GM11168 (cell line): ENCODE measurements at regions not wholly inside any gene's neighbourhood (a gene's known extent, or its start where the extent isn't known, plus 50 kb on each side); places are given as distances from the start of the nearest gene placed in this dataset.

Experiments used
- in situ Hi-C: fragments of 300-500 bp; cut with MboI; formaldehyde crosslinking; loops from one replicate; pipeline ENCODE4 v1.12.0; 2022; ENCODE audit warnings: low sequenced_read_pairs; ENCODE audit not compliant: unreplicated experiment

DNA sequence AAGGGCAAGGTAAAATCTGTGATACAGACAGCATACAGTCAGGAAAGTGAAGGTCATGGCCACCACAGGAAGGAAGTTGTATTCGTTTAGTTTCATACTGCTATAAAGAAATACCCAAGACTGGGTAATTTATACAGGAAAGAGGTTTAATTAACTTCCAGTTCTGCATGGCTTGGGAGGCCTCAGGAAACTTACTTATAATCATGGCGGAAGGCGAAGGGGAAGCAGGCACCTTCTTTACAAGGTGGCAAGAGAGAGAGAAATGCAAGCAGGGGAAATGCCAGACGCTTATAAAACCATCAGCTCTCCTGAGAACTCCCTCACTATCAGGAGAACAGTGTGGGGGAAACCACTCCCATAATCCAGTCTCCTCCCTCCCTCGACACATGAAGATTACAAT, 353.7 kb upstream of the SEMA6D start:
- in situ Hi-C loops = no loop called here

DNA sequence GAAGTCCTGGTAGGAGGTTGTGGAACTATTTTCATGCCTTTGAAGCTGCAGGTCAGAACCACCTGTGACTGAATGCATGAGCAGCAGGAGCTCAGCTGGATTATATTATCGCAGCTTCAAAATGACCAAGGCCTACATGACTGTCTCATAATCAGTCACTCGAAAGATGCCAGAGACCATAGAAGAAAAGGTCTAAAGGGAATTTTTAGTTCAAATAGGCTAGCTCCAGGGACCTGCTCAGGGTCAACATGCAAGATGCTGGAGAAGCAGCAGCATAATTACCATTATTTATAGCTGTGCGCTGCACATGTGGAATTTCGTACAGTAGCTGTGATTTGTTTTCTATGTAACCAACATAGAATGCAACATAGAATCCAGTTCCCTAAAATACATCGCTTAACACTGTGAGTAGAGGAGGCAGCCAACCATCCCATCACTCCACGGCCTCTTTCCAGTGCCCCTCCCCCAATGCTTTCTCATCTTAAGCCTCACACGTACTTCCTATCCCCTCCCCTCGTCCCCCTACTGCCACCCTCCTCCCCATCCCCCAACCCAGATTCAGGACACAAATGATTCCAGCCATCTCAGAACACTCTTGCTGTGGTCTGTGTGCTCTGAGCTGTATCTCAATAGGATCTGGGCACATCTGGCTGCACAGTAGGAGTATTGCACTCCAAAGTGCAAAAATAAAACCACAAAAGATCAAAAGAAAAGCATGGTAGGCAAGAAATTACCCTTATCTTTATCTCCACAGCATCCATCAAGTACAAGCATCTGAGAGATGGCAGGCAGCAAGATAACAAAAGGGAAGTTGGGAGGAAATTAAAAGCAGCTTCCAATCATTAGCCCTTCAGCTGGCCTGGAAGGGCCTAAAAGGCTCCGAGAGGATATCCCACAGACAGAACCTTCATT, 352.8 kb upstream of the SEMA6D start:
- in situ Hi-C loops = no loop called here

DNA sequence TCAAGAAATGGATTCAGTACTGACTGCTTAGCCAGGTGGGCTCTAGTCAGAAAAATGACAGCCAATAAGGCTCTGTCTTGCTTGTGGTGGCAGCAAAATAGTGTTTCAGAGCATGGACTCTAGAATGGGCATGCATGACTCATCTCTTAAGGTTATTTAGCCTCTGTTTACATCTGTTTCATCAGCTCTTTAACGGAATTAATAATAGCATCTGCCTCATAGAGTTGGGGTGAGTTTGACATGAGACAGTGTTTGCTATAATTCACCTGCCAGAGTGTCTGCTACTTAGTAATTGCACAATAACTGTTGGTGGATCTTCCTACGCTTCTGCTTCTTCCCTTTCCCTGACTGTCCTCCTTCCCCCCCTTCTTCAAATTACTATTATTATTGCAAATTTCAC, 350.4 kb upstream of the SEMA6D start:
- in situ Hi-C loops = no loop called here

DNA sequence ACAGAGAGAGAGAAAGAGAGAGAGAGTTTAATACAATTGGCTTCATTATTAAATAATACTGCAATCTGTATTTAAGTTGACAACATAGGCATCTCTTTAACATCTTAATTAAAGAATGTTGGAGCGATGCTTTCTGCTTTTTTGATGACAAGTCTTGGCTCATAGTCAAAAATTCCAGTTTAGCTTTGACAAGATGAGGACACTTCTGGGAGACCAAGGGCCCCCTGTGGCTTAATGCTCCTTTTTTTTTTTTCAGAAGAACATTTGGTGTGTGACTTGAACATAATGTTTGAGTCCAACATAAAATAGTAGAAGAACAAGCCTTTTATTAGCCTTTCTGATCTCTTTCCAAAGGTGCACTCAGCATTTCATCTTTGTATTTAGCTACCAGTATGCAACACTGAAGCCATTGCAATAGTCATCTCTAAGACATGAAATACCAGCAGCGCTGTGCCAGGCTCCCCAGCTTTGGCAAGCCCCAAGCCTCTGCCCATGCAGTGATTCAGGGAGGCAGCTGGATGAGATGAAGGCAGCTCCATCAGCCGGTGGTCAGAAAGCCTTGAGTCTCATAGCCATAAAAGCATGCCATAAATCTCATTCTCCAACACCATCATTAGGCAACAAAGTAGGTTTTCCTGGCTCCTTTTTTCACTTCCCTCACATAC, 349.4 kb upstream of the SEMA6D start:
- in situ Hi-C loops = no loop called here

DNA sequence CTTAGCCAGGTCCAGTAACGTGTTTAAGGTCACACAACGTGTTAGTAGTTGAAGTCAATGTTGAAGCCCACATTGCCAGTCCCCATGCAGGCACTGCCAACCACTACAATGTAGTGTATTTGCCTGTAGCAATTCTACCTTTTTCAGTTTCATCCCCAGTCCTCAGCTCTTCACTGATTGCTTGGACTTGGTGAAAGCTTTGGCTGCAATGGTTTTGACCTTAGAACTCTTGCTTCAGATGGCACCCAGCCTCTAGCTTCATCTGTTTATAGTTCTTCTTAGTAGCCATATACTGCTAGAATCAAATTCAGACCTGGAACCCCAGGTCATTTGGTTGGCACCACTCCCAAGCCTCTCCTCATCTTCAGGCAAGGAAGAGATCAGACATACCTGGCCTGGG, 345.4 kb upstream of the SEMA6D start:
- in situ Hi-C loops = no loop called here

DNA sequence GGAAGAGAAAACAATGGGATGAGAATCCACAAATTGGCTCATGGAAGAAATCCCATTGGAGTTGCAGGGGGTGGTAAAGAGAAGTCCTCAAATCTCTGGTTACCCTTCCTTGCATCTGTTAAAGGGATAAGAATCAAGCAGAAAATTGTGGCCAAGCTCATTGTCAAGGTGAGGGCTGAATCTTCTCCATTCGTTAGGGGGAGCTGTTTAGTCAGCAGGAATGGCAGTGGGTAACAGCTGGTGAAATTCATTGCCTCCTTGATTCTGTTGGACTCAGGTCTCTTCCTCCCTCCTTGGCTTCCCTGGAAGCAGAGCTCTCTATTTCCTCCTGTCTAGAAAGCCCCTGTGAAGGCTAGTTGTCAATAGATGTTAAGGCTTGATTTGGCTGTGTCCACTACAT, 343.1 kb upstream of the SEMA6D start:
- in situ Hi-C loops = no loop called here

DNA sequence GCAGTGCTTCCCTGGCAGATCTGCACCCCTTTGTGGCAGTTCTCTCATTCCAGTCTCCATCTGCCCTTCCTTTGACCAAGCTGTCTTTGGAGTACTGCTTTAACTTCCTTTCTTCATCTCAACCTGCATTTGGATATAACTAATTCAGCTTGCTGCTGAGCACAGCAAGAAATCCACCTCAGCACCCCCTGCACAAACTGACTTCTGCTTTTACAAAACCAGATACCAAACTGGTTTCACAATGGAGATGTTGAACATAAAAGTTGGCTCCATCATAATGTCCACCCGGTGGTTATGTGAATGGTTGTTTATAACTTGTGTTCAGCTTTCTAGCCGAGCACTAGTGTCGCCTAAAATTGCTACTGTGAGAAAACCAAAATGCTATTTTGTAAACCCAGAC, 341.1 kb upstream of the SEMA6D start:
- in situ Hi-C loops = no loop called here

DNA sequence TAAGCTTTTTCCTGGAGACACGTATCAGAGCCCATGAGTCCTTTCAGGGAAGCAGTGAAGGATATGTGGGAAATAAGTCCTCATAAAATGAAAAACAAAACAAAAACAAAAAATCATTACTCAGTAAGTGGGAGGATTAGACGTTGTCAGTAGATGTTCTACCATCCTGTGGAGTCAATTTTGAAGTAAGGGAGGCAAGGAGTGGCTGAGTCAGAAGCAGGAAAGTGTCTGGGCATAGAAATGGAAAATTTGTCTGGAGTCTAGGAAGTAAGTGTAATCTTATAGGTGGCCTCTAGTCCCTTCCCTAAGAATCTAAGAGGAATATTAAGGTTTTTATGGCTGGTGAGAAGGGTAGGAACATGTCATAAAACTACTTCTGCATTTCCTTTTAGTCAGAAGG, 339.8 kb upstream of the SEMA6D start:
- in situ Hi-C loops = no loop called here

DNA sequence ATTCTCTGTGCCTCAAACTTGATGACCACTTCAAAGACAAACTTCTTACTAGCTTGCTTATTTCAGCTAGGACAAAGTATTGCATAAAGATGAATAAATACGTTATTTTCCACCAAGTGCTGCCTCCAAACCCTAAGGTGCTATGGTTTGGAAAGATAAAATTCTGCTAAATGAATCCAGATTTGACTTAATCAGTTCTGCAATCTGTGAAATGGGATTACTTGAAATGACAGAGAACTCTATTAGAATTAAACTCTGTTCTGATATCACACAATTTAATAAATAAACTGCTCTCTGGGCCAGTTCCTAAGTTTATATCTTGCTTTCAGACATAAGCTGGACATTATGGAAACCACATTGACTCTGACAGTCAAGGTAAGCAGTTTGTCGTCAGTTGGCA, 338.8 kb upstream of the SEMA6D start:
- in situ Hi-C loops = no loop called here

DNA sequence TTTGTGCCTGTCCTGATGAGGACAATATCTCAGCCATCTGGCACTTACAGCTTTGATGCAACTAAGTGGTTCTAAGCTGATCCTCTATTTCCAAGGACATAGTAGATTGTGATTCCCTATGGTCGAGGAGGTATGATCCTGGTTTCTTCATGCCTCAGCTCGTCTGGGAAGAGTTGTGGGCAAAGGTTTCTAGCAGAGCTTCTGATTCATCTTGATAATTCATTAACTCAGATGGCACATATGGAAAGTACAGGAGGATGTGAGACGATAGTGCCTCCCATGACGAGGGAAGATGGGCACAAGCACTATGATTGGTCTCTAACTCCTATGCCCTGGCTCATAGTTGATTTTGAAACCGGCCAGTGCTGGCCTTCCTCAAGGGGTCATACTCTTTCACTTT, 334.2 kb upstream of the SEMA6D start:
- in situ Hi-C loops = no loop called here

DNA sequence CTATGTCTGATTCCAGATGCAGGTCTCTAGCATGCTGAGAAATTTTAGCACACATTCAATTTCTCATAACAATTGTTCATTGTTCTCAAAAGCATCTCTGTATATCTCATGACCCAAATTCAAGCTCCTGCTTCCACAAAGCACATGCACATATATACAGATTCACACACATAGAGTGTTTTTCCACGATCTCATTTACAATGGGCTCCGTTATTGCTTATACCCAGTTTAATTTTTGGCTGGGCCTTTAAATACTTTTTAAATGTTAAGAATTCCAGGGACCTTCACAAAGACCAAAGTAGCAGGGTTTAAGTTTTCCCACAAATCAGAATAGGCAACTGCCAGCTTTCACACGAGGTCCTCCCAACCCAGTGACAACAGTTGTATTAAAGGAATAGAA, 333.5 kb upstream of the SEMA6D start:
- in situ Hi-C loops = no loop called here

DNA sequence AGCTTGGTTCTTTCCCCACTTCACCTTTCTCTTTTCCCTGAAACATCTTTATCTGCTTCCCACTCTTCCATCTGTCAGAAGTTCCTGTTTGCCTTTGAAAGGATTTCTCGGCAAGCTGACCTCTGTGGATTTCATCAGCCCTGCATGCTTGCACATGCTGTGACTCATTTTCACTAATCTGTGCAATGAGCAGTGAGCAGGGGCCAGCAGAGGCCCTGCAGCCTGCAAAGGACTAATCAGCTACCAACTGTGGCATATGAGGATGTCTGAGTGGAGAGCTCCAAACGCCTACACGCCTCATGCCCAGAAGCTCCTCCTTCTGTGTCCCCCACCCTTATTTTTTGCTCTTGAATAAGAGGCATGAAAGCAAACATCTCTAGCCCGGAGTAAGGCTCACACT, 333.0 kb upstream of the SEMA6D start:
- in situ Hi-C loops = no loop called here

DNA sequence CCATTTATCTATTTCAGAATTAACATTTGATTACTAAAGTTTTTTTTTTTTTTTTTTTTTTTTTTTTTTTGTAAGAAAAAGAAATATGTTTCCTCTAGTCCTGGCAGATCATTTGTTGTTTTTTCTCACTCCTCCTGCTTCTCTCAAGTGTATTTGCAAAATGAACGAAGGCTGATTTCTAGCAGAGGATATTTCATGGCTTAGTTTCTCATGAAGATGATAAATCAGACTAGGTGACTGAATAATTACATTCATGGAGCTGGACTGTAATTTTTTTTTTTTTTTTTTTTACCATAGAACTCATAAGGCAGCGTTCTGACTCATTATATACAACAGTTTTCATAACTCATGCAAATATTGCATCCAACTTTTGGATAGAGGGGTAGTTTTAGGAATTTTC, 332.5 kb upstream of the SEMA6D start:
- in situ Hi-C loops = no loop called here

DNA sequence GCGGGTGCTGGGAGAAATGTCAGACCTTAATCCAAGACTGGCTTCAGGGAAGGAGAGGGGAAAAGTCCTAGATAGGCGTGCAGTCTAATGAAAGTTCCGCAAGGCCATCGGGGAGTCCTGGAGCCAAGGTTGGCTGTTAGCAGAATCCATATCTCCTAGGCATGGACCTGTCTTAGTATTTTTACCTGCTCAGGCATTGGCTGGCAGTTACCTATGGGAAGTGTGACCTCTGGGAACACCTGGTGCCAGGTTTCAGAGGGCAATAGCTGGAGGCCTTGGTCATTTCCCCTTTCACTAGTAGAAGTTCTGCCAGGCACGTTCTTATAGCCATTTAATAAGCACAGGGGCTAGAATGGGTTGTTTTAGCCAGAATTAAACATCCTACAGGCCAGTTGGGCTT, 330.8 kb upstream of the SEMA6D start:
- in situ Hi-C loops = no loop called here

DNA sequence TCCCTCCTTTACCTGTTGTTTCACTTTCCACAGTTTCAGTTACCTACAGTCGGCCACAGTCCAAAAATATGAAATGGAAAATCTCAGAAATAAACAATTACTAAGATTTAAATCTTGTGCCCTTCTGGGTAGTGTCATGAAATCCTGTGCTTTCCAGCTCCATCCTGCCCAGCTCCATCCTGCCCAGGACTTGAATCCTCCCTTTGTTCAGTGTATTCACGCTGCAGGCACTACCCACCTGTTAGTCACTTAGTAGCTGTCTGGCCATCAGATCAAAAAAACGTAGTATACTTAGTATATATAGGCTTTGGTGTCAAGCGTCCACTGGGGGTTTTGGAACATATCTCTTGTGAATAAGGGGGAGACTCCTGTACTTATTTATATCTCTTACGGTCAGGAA, 329.0 kb upstream of the SEMA6D start:
- in situ Hi-C loops = no loop called here

DNA sequence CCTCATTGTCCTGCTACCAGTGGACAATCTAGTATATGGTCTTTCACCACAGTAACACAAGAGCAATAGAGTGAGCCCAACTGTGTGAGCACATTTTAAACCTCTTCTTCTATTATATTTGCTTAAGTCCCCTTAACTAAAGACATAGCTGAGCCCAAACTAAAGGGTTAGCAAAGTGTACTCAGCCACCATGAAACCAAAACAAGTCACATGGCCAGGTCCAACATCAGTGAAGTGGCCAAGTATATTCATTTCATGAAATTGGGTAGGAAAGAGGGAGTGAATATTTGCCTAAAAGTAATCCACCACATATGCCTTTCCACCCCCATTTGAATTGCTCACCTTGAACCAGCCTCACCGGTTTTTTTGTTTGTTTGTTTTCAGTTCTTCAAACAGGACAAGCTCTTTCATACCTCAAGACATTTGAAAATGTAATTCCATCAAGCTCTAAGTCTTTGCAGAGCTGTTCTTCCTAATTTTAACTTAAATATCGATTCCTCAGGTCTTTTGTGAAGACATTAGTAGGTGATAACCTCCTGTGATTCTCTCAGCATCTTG, 327.0 kb upstream of the SEMA6D start:
- in situ Hi-C loops = no loop called here

DNA sequence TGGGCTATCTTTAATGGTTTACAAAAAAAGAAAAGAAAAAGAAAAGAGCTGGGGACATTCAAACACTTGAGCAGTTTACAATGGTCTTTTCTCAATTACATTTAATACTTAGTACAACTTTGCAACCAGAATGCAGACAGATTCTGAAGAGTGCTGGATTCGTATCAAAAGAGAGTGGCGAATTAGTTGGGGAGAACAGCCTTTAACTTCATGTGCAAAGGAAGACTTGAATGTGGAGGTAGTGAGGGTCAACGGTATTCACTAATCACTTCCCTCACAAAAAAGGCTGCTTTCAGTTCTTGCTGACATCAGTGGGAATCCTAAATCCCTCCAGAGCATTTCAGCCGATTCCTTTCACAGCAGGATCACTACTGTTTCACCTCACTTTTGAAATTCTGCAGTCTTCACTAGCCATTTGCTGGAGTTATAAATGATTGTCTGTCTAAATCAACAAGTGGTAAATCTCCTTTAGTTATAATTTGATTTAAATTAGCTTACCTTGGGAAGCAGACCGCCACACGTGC, 323.0 kb upstream of the SEMA6D start:
- in situ Hi-C loops = no loop called here

DNA sequence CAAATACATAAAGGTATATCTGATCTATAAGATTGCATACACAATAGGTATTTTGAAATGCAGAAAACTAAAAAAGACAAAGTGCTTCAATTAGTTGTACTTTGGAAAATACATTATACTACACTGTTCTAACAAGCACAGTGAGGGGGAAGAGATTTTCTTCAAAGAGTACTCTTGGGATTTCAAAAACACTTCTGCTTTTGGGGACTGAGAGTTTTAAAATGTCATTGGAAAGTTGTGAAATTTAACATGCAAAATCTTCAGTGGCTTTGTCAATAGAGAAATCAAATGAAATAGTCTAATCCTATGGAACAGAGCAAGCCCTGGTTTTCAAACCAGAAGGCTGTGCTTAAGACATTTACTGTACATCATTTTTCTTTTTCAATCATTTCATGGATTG, 322.2 kb upstream of the SEMA6D start:
- in situ Hi-C loops = no loop called here

DNA sequence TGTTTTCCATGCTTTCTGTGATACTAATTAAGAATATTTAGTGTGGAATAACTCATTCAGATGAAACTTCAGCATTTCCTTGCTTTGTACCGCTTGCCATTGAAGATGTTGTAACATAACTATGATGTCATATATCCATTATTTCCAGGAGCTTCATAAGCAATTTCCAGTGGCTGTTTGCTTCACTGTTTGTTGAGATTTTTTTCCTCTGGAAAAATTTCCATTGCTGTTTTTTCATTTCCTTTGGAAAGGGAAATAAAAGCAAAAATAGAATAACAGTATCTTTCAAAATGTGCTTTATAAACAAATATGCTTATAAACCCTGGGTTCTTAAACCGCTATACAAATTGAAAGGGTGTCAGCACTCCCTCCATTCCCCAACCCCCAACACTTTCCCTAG, 319.6 kb upstream of the SEMA6D start:
- in situ Hi-C loops = no loop called here

DNA sequence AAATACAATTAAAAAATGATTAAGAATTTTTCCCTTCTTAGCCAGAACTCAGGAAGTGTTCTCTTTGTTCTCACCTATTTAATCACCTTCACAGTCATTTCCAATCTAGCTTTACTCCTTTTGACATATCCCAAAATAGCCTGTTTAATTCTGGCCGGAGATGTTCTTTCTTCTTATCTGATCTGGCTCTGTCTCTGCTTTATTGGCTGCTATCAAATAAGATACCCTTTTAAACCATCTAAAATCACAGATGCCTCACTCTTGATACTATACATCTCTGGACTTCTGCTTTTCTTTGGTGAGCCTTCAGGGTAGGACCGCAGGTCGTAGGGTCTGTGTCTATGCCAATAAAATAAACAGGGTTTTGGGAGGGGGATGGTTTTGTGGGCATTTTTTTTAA, 319.2 kb upstream of the SEMA6D start:
- in situ Hi-C loops = no loop called here

DNA sequence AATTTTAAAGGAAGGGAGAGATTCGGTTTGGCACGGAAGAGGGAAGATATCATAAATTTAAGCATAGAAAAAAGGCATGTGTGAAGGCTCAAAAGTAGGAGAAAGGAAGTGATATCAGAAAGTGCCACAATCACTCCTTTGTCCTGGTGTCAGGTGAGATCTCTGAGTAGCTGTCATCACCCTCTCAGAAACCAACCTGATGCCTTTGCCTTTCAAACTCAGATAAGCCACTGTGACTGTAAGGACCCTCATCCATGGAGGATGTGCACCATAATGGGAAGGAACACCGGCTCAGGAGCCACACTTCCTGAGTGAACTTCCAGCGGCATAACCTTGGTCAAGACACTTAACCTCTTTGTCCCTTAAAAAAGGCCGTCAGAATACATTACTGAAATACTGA, 318.7 kb upstream of the SEMA6D start:
- in situ Hi-C loops = no loop called here
